NB4 (cell line): ENCODE measurements at regions not wholly inside any gene's neighbourhood (a gene's known extent, or its start where the extent isn't known, plus 50 kb on each side); places are given as distances from the start of the nearest gene placed in this dataset.

Source experiments
- DNase-seq: peaks from one replicate; pipeline ENCODE4 v3.0.0; 2010; ENCODE audit warnings: low read depth
- H3K4me3 ChIP-seq: one replicate; pipeline ENCODE4 v1.5.1; 2011; ENCODE audit warnings: mild to moderate bottlenecking, low read depth, low read length, moderate library complexity
- MYC ChIP-seq: IDR thresholded peaks from 2 replicates; pipeline ENCODE4 v1.6.1; 2011; ENCODE audit warnings: low read depth, low read length
- POLR2A ChIP-seq: IDR thresholded peaks from 2 replicates; pipeline ENCODE4 v1.6.1; 2011; ENCODE audit warnings: mild to moderate bottlenecking; ENCODE audit not compliant: insufficient read length; ENCODE audit errors: extremely low read depth
- TF ChIP-seq, protein P1 (sequence below): IDR thresholded peaks from one replicate; pipeline ENCODE4 v1.5.1; 2012; ENCODE audit warnings: low read depth, low read length
- TF ChIP-seq, protein P2 (sequence below): IDR thresholded peaks from 2 replicates; pipeline ENCODE4 v1.6.1; 2011; ENCODE audit warnings: low read depth, low read length

DNA sequence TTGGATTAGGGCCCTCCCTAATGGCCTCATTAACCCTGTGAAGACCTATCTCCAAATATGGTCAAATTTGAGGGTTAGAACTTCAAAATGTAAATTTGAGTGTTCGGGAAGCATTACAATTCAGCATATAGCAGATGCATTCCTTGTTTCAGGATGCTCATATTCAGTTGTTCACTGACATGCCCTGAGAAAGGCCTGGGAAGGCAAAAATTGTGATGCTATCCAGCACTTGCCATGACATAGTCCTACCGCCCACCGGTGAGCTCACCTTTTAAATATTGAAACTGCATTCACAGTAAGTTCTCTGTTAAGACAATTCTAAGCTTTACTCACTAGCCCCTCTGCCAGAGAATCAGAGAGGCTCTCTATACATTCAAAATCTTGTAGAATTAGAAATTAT, 300.3 kb upstream of the CCDC54 start:
- no peak overlapping the region for H3K4me3 ChIP-seq
- TF ChIP-seq POLR2A (no peak), MYC (no peak)
- TF ChIP-seq, protein P1, sequence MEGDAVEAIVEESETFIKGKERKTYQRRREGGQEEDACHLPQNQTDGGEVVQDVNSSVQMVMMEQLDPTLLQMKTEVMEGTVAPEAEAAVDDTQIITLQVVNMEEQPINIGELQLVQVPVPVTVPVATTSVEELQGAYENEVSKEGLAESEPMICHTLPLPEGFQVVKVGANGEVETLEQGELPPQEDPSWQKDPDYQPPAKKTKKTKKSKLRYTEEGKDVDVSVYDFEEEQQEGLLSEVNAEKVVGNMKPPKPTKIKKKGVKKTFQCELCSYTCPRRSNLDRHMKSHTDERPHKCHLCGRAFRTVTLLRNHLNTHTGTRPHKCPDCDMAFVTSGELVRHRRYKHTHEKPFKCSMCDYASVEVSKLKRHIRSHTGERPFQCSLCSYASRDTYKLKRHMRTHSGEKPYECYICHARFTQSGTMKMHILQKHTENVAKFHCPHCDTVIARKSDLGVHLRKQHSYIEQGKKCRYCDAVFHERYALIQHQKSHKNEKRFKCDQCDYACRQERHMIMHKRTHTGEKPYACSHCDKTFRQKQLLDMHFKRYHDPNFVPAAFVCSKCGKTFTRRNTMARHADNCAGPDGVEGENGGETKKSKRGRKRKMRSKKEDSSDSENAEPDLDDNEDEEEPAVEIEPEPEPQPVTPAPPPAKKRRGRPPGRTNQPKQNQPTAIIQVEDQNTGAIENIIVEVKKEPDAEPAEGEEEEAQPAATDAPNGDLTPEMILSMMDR: no peak
- TF ChIP-seq, protein P2, sequence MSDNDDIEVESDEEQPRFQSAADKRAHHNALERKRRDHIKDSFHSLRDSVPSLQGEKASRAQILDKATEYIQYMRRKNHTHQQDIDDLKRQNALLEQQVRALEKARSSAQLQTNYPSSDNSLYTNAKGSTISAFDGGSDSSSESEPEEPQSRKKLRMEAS: no peak
- DNase-seq: no peak

DNA sequence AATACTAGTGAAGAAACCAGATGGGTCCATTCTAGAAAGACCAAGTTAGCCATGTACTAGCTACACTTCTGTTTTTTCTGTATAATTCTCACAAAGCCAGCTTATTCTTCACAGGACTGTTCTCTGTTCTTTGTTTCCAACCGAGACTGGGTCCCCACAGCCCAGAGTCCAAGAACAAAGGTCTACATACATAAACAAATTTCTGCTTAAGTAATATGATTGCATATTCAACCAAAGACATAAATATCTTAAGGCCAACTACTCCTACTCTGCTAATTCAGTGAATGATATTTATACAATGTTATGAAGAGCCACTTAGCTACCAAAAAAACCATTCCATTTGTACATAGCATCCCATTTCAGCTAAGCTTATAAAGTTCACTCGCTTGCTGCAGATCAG, 299.8 kb upstream of the CCDC54 start:
- DNase-seq: no peak
- H3K4me3 ChIP-seq: no peak overlapping the region
- TF ChIP-seq, protein P2: no peak

DNA sequence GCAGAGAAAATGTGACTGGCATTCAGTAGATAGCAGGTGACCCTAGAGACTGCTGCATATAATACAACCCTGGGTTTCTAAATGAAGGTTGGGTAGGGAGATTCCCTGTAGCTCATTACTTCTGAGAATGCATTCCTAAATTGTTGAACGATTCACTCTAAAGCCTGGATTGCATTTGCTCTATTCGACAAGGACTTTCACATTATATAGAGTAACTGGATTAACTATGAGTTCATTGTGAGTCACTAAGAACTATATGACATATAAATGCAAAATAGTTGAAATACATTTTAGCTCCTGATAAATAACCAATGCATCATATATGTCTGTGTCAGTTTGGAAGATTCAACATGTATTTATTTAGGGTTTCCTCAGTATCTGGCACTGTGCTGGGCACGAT, 294.7 kb upstream of the CCDC54 start:
- no peak for DNase-seq
- H3K4me3 ChIP-seq: no peak overlapping the region
- no peak for TF ChIP-seq POLR2A
- TF ChIP-seq, protein P1: no peak
- no peak for TF ChIP-seq MYC
- TF ChIP-seq, protein P2: no peak

DNA sequence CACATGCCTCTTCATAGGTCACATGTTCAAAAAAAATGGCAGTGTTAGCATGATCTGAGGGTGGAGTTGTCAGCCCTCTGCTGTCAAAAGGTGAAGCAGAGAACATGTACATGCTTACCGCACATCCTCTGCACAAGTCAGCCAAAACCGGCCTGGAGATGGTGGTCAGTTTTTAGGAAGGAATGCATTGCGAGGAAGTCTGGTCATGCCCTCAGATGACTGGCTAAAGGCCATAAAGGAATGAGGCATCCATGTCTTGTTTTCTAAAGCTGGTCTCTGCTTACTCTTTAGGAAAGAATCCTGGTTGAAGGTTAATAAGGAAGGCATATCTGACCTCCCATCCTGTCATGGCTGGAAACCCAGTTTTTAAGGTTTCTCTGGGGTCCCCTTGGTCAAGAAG, 292.0 kb upstream of the CCDC54 start:
- no peak for TF ChIP-seq POLR2A
- TF ChIP-seq, protein P2: no peak
- TF ChIP-seq MYC: no peak
- TF ChIP-seq, protein P1: no peak
- no peak overlapping the region for H3K4me3 ChIP-seq
- DNase-seq: no peak

DNA sequence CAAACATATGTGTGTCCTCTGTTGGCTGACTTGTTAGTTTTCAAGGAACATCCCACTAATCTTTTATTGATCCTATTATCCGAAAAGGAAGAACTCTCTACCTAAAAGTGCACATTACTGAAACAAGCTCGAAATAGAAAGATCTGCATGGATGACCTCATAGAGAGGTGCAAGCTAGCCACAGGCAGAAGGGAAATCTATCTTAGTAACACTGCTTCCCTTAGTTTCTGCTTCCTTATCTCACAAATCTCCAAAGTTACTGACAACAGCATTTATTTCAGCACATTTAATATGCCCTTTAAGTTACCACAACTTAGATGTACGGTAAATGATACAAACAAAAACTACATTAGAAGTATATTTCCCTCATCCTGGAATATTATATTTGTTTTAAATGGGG, 285.1 kb upstream of the CCDC54 start:
- no peak for DNase-seq
- TF ChIP-seq, protein P1: no peak
- TF ChIP-seq MYC (no peak), POLR2A (no peak)
- TF ChIP-seq, protein P2: no peak
- no peak overlapping the region for H3K4me3 ChIP-seq

DNA sequence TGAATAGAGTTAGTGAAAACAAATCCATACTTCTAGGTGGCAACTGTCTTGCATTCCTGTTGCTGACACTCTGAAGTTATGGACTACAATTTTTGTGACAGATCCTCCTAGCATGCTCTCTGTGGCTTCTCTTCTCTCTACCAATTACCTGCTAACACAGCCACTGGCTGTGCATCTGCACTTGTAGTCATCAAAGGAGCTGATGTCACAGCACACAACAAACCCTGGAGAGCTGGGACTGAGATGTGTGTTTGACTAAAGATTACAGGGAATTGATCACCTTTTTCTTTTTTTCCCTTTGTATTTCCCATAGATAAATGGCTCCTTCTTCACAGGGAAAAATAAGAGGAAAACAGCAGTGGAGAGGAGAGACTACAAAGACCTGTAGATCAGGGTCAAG, 278.4 kb upstream of the CCDC54 start:
- TF ChIP-seq POLR2A: no peak
- no peak for TF ChIP-seq MYC
- TF ChIP-seq, protein P1: no peak
- TF ChIP-seq, protein P2: no peak
- DNase-seq: no peak
- H3K4me3 ChIP-seq: no peak overlapping the region
